Suppressor macrophage treated with lipopolysaccharide for 4 hours (primary cell): ENCODE measurements at regions not wholly inside any gene's neighbourhood (a gene's known extent, or its start where the extent isn't known, plus 50 kb on each side); places are given as distances from the start of the nearest gene placed in this dataset.
A peak's percentile ranks its signal among the peaks of the same experiment; 100 is the strongest.
"Not testable (repeated sequence)": the region's sequence is repeated elsewhere in the genome, so short reads cannot be mapped to it uniquely, and the experiment has no call there.

Source experiments
- DNase-seq: peaks from one replicate; pipeline ENCODE4 v3.0.0-alpha.2; 2020

GRCh38 chr5:109283086-109283485, 126.7 kb downstream of the PJA2 start:
- DNase-seq: not testable (repeated sequence)

GRCh38 chr5:109281136-109281690, 128.6 kb downstream of the PJA2 start:
- DNase-seq: no peak

- DNase-seq: no peak
Observed at GRCh38 chr5:109278141-109278540, 131.6 kb downstream of the PJA2 start.

GRCh38 chr5:109275919-109276318, 133.9 kb downstream of the PJA2 start:
- no peak for DNase-seq

- no peak for DNase-seq
Observed at GRCh38 chr5:109273594-109273993, 136.2 kb downstream of the PJA2 start.

GRCh38 chr5:109267283-109267682, 142.5 kb downstream of the PJA2 start:
- DNase-seq: no peak

GRCh38 chr5:109258755-109259154, 151.0 kb downstream of the PJA2 start:
- no peak for DNase-seq

- DNase-seq: no peak
Observed at GRCh38 chr5:109256486-109256885, 153.3 kb downstream of the PJA2 start.

- DNase-seq: no peak
Observed at GRCh38 chr5:109254511-109254910, 155.3 kb downstream of the PJA2 start.

GRCh38 chr5:109253262-109253661, 156.5 kb downstream of the PJA2 start:
- no peak for DNase-seq

- no peak for DNase-seq
Observed at GRCh38 chr5:109252731-109253130, 157.0 kb downstream of the PJA2 start.

- DNase-seq: no peak
Observed at GRCh38 chr5:109250533-109251329, 159.0 kb downstream of the PJA2 start.

- DNase-seq: no peak
Observed at GRCh38 chr5:109250080-109250479, 159.7 kb downstream of the PJA2 start.

- DNase-seq: no peak
Observed at GRCh38 chr5:109249126-109249525, 160.6 kb downstream of the PJA2 start.

GRCh38 chr5:109247986-109248385, 161.8 kb downstream of the PJA2 start:
- DNase-seq: peak; percentile 38

GRCh38 chr5:109246841-109247592, 162.8 kb downstream of the PJA2 start:
- no peak for DNase-seq
